C4-2B (cell line): ENCODE measurements at regions not wholly inside any gene's neighbourhood (a gene's known extent, or its start where the extent isn't known, plus 50 kb on each side); places are given as distances from the start of the nearest gene placed in this dataset.

Experiments
- ZFX ChIP-seq: fragments of 450-650 bp; IDR thresholded peaks from 2 replicates; pipeline ENCODE4 v1.6.1; 2017
- TF ChIP-seq, protein P1 (sequence below): fragments of 450-650 bp; conservative IDR thresholded peaks from 2 replicates; pipeline ENCODE4 v1.5.1; 2017; ENCODE audit warnings: mild to moderate bottlenecking

GRCh38 chr1:58991305-58991704 lies 207.5 kb upstream of the JUN start:
- TF ChIP-seq, protein P1, sequence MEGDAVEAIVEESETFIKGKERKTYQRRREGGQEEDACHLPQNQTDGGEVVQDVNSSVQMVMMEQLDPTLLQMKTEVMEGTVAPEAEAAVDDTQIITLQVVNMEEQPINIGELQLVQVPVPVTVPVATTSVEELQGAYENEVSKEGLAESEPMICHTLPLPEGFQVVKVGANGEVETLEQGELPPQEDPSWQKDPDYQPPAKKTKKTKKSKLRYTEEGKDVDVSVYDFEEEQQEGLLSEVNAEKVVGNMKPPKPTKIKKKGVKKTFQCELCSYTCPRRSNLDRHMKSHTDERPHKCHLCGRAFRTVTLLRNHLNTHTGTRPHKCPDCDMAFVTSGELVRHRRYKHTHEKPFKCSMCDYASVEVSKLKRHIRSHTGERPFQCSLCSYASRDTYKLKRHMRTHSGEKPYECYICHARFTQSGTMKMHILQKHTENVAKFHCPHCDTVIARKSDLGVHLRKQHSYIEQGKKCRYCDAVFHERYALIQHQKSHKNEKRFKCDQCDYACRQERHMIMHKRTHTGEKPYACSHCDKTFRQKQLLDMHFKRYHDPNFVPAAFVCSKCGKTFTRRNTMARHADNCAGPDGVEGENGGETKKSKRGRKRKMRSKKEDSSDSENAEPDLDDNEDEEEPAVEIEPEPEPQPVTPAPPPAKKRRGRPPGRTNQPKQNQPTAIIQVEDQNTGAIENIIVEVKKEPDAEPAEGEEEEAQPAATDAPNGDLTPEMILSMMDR = no peak
- TF ChIP-seq ZFX = no peak
